Heart left ventricle (tissue), 16 donors: ENCODE measurements at regions not wholly inside any gene's neighbourhood (a gene's known extent, or its start where the extent isn't known, plus 50 kb on each side); places are given as distances from the start of the nearest gene placed in this dataset.
A peak's percentile ranks its signal among the peaks of the same experiment; 100 is the strongest.

Experiments
- ATAC-seq, 4 donors: fragments of 200-7000 bp; cut with Tn5 transposase; one replicate each; pipeline ENCODE4 v1.9.1; 2020 to 2022; ENCODE audit warnings: moderate library complexity in 4 of 4, mild to moderate bottlenecking in 3 of 4, moderate number of reproducible peaks in 1 of 4
- DNase-seq, 5 donors: peaks; one replicate each; pipeline ENCODE4 v3.0.0-alpha.2; 2020
- H3K27ac ChIP-seq, 12 donors: fragments of 200-600 bp; sonication (generic) in 4 of 12; one replicate each; pipeline versions ENCODE4 v1.5.0 to v1.8.0; 2016 to 2022; ENCODE audit warnings: mild to moderate bottlenecking in 2 of 12
- H3K27me3 ChIP-seq, 9 donors: fragments of 200-600 bp; sonication (generic) in 2 of 9; one replicate each; pipeline versions ENCODE4 v1.5.1 to v1.8.0; 2016 to 2022; ENCODE audit warnings: mild to moderate bottlenecking in 3 of 9
- H3K36me3 ChIP-seq, 9 donors: fragments of 200-600 bp; sonication (generic) in 2 of 9; one replicate each; pipeline versions ENCODE4 v1.5.0 to v1.8.0; 2018 to 2022; ENCODE audit warnings: mild to moderate bottlenecking in 2 of 9
- H3K4me1 ChIP-seq, 12 donors: fragments of 200-600 bp; sonication (generic) in 4 of 12; one replicate each; pipeline versions ENCODE4 v1.5.0 to v1.8.0; 2016 to 2022; ENCODE audit warnings: mild to moderate bottlenecking in 3 of 12
- H3K4me3 ChIP-seq, 12 donors: fragments of 200-600 bp; sonication (generic) in 4 of 12; one replicate each; pipeline versions ENCODE4 v1.5.0 to v1.8.0; 2017 to 2022; ENCODE audit warnings: mild to moderate bottlenecking in 9 of 12, moderate library complexity in 4 of 12
- H3K9me3 ChIP-seq, 12 donors: fragments of 200-600 bp; sonication (generic) in 4 of 12; one replicate each; pipeline versions ENCODE4 v1.5.0 to v1.8.0; 2016 to 2022; ENCODE audit warnings: mild to moderate bottlenecking in 1 of 12
- CTCF ChIP-seq, 12 donors: fragments of 200-600 bp; sonication (generic) in 4 of 12; IDR thresholded peaks; one replicate each; pipeline versions ENCODE4 v1.5.0 to v1.8.0; 2018 to 2022; ENCODE audit warnings: antibody characterized with exemption in 12 of 12, mild to moderate bottlenecking in 5 of 12
- POLR2A ChIP-seq, 2 donors: fragments of 450-650 bp; IDR thresholded peaks; one replicate each; pipeline ENCODE4 v1.6.1; 2017; ENCODE audit warnings: antibody characterized with exemption in 2 of 2, mild to moderate bottlenecking in 2 of 2, moderate library complexity in 2 of 2
- WGBS, 4 donors: extraction: QIAGEN DNeasy Blood & Tissue Kit in 2 of 4; methylation state at CpG; one replicate each; pipeline versions ENCODE4 v1.1.5 to v1.1.7; 2013 to 2018; 5-methylcytosine and 5-hydroxymethylcytosine counted together
- intact Hi-C, 10 donors: fragments of 100-400 bp; cut with DNase I; formaldehyde crosslinking; loops; one replicate each; pipeline versions ENCODE4 v1.11.1 to v1.14.2; 2022
- donor health status: ischemic (EF 13 %, LVEDD 7.1; RV severe dilation, severe dysfunction).
- donor health status: healthy with polysubstance abuse.
- donor health status: DM: no; HTN: yes; CAD: no.
- donor health status: DM: no; HTN: no; CAD: no.
- donor health status: ischemic (EF 25% LVEDD 6.9; RV normal size, moderate dysfunction).
- donor health status: ischemic (EF 25% LVEDD 5.7; RV mildly dilated, moderate dysfunction).
- donor health status: healthy.
- donor health status: DM: yes; HTN: yes; CAD: no.
- donor health status: ischemic (EF 35%, LVEDD 5.7; RV mildly dilated, moderate dysfunction).
- donor health status: nonischemic (EF 11% LVEDD 7.7; RV severe dilation, severe dysfunction).
- donor health status: DM: yes; HTN: yes; CAD: no.
- donor health status: PGD.
- donor health status: ischemic (EF 29% LVEDD 5.4; RV normal size, mild dysfunction).
- donor health status: nonischemic (EF 23%, LVEDD 6.1; RV moderate dilation, normal function).

GRCh38 chr5:3361811-3362605, 233.6 kb upstream of the IRX1 start:
- no peak for DNase-seq
- no peaks in the 10 kb centered on the region for H3K4me1 ChIP-seq
- no peak overlapping the region for H3K27ac ChIP-seq
- WGBS, 4 donors, result 85 to 89% (median 86%) methylated on average over 9 of the region's 9 CpGs
- ATAC-seq, result no peak
- intact Hi-C loops, result no loop called here
- no peak overlapping the region for H3K4me3 ChIP-seq
- H3K36me3 ChIP-seq, result no peaks in the 10 kb centered on the region
- H3K27me3 ChIP-seq, result no peaks in the 10 kb centered on the region
- TF ChIP-seq CTCF (IDR thresholded peaks at IDR 0.05), result no peak
- TF ChIP-seq POLR2A (IDR thresholded peaks at IDR 0.05), result no peak
- H3K9me3 ChIP-seq, result peaks cover 0 to 5% (median 0%) of the 10 kb centered on the region in 12 donors

- Histone ChIP-seq H3K36me3 (no peaks in the 10 kb centered on the region), H3K4me3 (no peak overlapping the region), H3K4me1 (no peaks in the 10 kb centered on the region), H3K27ac (no peak overlapping the region), H3K9me3 (peaks cover 0 to 5% (median 0%) of the 10 kb centered on the region in 12 donors), H3K27me3 (no peaks in the 10 kb centered on the region)
- no peak for TF ChIP-seq CTCF (IDR thresholded peaks at IDR 0.05)
- TF ChIP-seq POLR2A (IDR thresholded peaks at IDR 0.05), result no peak
- peak in 1 of 5 donors; percentile 2 for DNase-seq
- intact Hi-C loops, result no loop called here
- WGBS, 4 donors, result 39 to 65% (median 46%) methylated on average over 4 of the region's 4 CpGs
- ATAC-seq, result peak in 1 of 4 donors; percentile 39
Observed at GRCh38 chr5:3359642-3360041, 236.0 kb upstream of the IRX1 start.

GRCh38 chr5:3357291-3357690, 238.3 kb upstream of the IRX1 start:
- Histone ChIP-seq H3K27me3 (no peaks in the 10 kb centered on the region), H3K9me3 (peaks cover 0 to 5% (median 0%) of the 10 kb centered on the region in 12 donors), H3K4me1 (no peaks in the 10 kb centered on the region), H3K36me3 (no peaks in the 10 kb centered on the region), H3K4me3 (no peak overlapping the region), H3K27ac (no peak overlapping the region)
- DNase-seq, result no peak
- ATAC-seq, result no peak
- intact Hi-C loops, result no loop called here
- TF ChIP-seq POLR2A (IDR thresholded peaks at IDR 0.05) (no peak), CTCF (IDR thresholded peaks at IDR 0.05) (no peak)
- 74 to 82% (median 75%) methylated on average over 5 of the region's 5 CpGs for WGBS, 4 donors

GRCh38 chr5:3356016-3356415, 239.6 kb upstream of the IRX1 start:
- intact Hi-C loops, result no loop called here
- Histone ChIP-seq H3K27ac (no peak overlapping the region), H3K4me3 (no peak overlapping the region), H3K36me3 (no peaks in the 10 kb centered on the region), H3K27me3 (no peaks in the 10 kb centered on the region), H3K9me3 (peaks cover 0 to 5% (median 0%) of the 10 kb centered on the region in 12 donors), H3K4me1 (no peaks in the 10 kb centered on the region)
- no peak for TF ChIP-seq CTCF (IDR thresholded peaks at IDR 0.05)
- TF ChIP-seq POLR2A (IDR thresholded peaks at IDR 0.05), result no peak
- ATAC-seq, result no peak
- DNase-seq, result peak in 1 of 5 donors; percentile 2
